HG03520 (cell line): ENCODE measurements at regions not wholly inside any gene's neighbourhood (a gene's known extent, or its start where the extent isn't known, plus 50 kb on each side); places are given as distances from the start of the nearest gene placed in this dataset.

Experiments
- ATAC-seq: cut with Tn5 transposase; IDR thresholded peaks from one replicate; pipeline ENCODE4 v1.9.1; 2021; ENCODE audit warnings: mild to moderate bottlenecking, moderate library complexity; ENCODE audit not compliant: unreplicated experiment

DNA sequence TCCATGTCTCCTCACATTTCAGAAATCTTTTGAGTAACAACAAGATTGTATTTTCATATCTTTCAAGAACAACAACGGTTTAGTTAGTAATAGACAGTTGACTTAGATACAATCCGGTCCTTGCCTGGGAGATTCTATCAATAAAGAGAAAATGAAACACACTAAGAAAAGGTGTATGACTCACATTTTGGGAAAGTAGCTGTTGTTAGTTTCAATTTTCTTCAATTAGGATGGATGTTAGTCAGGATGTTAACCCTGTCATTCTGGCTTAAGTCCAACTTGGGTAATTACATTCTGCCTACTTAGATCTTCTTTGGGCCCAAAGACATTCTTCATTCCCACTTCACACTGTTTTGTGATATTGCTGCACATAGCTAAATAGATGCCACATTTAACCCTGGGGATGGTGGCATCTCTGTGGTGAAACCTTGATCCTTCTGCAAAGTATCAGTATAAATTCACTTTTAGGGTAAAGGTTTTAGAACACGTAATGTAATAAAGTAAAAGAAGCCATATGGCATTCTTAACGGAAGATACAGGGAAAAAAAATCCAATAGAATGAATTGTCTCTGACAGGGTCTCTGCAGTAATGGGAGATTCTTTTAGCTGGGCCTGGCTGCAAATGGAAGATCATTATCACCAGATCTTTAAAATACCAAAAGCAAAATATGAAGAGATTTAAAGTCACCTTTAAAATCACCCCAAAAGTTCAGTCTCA lies 365.5 kb downstream of the FIGN start:
- ATAC-seq, result no peak

DNA sequence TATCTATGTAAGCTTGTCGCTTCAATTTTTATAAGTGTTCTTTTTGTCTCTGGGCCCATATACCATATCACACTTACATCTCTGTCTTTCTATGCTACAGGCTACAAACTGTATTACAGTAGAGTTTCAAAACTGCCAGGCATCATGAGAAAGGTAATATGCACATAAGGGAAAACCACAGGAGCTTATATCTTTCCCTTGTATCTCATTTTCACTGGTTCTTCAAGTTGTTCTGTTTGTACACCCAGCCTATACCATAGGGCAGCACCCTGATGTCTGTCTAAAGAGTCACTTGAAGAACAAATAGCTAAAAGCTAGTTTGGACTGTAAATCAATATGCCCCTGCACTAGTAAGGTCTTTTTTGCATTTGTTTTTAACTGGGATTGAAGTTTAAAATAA lies 366.7 kb downstream of the FIGN start:
- ATAC-seq, result no peak

- no peak for ATAC-seq
Measured at GRCh38 chr2:163368655-163369054, 367.2 kb downstream of the FIGN start.

DNA sequence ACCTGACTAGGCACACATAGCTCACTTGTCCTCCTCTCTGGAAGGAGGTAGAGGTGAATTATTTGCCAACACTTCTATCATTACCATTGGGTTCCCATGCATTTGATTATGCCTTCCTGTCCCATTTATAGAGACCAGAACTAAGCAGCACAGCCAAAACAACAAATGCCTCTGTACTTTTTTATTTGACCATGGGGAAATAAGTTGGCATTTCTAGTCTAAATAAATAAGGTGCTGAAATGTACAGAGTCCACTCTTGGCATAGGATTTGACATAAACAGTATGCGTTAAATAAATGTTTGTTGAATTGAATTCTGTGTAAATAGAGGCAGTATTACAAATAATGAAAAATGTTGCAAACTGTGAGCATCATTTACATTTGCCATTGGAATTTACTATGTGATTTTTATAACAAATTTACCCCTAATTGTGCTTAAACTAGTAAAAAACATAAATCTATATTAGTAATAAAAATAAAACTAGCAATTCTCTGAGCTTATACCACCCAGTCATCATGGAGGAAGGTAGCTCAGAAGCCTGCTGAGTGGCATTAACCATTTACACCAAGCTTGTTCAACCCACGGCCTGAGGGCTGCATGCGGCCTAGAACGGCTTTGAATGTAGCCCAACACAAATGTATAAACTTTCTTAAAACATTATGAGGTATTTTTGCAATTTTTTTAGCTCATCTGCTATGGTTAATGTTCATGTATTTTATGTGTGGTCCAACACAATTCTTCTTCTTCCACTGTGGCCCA lies 367.8 kb downstream of the FIGN start:
- ATAC-seq, result no peak

DNA sequence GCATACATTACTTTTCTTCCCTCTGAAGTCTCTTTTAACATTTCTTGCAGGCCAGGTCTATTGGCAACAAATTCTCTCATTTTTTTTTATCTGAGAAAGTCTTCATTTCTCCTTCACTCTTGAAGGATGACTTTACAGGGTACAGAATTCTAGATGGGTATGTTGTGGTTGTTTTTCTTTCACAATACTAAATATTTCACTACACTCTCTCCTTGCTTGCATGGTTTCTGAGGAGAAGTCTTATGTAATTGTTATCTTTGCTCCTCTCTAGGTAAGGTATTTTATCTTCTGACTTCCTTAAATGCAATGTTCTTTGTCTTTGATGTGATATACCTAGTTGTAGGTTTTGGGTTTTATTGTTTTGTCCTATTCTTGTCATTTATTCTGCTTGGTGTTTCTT lies 371.1 kb downstream of the FIGN start:
- no peak for ATAC-seq

GRCh38 chr2:163353551-163353950 lies 382.3 kb downstream of the FIGN start:
- no peak for ATAC-seq

DNA sequence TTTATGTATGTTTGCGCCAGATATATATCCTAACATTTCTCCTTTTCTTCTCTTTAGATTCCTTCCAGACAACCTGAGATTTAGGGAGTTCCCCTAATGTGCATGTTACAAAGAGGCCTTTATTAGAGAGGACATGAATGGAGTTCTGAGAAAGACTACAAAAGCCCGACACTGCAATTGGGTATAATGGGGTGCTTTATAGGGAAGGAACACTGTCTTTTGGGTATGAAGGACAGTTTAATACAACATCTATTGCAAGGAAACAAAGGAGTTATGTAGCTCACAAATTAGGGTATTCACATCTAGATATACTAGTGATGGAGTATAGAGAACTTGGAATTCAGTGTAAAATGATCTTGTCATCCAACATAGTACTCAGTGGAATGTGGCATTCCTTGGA lies 383.8 kb downstream of the FIGN start:
- no peak for ATAC-seq

DNA sequence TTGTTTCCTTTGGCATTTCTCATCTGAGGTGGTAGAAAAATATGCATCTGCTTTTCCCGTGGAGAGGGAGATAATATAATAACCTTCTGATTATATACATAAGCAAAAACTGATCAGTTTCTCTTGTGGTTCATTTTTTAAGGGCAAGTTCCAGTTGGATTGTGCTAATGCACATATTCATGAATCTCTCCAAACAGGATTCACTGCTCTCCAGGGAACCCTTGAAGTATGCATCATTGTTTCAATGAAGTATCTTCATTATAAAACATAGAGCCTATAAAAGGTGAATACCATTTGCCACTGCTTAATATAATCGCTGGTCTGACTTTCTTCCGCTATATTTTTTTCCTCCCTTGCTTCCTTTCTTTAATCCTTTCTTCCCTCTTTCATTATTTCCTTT lies 384.7 kb downstream of the FIGN start:
- ATAC-seq, result no peak

- no peak for ATAC-seq
Measured at GRCh38 chr2:163348857-163349380, 386.9 kb downstream of the FIGN start.

DNA sequence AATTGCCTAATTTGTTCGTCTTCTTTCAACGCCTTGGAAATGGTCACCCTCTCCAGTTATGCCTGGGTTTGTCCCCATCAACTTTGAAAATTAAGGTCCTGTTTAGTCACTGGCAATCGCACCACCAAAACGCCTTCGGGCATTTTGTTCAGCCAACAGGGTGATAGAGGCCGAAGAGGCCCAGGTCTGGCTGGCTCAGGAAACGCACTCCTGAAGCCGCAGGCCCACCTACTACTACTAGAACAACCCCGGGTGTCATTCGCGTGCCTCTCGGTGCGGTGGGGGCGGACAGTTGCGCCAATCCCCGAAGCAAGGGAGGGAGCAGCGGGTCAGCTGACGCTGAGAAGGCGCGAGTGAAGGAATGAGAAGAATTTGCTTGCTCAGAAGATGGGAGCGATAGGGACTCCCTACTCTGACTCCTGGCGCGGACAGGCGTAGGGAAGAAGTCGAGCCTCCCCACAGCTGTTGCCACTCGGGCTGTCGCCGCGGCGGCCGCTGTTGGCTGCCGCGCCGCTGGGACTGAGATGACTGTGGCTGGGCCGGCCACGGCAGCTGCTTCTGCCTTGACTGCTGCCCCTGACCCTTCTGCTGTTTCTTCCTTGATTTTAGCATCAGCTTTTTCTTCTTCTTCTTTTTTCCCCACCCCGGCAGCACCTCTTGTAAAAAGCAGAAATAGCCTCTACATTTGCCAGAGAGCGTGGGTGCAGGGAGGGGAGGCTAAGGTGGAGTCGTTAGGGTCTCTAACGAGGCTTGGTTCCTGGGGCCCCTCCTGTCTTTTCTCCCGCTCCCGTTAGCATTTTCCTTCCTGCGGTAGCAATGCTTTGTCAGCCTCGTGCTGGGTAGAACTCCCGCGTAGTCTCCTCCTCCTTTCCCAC lies 387.6 kb downstream of the FIGN start:
- ATAC-seq, result peak; percentile 41

GRCh38 chr2:163345795-163346573 lies 389.8 kb downstream of the FIGN start:
- ATAC-seq, result peak; percentile 69

DNA sequence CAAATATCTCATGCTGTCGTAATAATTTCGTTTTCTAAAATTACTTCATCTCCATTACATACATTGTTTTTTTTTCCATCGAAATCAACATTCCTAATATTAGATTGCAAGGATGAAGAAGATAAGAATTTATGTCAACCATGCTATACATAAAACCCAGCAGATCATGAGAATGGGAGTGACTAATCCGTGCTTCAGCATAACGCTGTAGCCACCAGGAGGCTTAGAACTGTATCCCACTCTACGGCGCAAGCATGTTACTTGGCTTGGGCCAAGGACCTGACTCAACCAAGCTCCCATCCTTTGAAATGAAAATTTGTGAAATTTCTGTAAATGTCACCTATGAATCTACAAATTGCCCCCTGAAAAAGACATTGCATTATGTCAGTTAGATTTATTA lies 392.5 kb downstream of the FIGN start:
- ATAC-seq, result no peak

DNA sequence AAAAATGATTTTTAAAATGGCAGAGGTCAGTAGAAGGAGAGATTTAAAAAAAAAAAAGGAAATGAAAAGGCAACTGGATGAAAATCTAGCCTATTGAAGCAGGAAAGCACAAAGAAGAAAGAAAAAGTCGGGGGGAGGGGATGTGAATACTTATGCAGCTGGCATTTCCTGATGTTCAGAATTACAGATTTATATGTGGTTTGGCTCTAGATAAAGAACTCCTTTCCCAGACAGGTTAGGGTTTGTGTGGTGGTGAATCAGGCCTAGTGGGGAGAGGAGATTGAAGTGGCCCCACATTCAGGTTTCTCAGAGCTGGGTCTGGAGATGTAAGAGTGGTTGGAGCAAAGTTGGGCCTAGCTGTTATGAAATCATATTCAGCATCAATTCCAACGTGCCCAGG lies 394.4 kb downstream of the FIGN start:
- ATAC-seq, result no peak

GRCh38 chr2:163338270-163338669 lies 397.5 kb downstream of the FIGN start:
- ATAC-seq, result no peak

GRCh38 chr2:163324677-163325076 lies 411.1 kb downstream of the FIGN start:
- ATAC-seq, result no peak

- no peak for ATAC-seq
Measured at GRCh38 chr2:163319006-163319405, 416.8 kb downstream of the FIGN start.

GRCh38 chr2:163314712-163315111 lies 421.1 kb downstream of the FIGN start:
- ATAC-seq, result no peak

DNA sequence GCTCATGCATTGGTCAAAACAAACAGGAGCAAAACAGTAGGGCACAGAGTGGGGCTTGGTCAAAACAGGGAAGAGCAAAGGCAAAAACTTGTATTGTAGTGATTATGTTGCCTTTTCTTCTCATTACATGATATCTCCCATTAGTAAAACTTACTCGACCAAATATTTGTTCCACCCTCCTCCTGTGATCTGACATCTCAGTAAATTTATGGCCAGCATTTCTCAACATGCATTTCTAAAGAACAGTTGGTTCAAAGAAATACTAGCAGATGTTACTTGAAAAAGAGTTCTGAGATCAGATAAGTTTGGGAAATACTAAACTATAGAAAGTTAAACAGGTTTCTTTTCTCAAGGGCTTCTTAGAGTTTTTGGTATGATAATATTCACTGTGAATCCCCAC lies 423.1 kb downstream of the FIGN start:
- ATAC-seq, result no peak

DNA sequence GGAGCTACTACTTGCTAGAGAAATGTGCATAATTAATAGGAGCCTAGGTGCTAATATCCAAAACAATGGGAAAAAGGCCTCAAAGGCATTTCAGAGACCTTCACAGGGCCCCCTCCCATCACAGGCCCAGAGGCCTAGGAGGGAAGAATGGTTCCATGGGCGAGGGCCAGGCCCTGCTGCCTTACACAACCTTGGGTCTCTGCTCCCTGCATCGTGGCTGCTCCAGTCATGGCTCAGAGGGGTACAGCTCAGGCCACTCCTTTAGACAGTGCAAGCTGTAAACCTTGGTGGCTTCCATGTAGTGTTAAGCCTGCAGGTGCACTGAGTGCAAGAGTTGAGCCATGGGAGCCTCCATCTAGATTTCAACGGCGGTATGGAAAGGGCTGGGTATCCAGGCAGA lies 429.2 kb downstream of the FIGN start:
- ATAC-seq, result no peak

DNA sequence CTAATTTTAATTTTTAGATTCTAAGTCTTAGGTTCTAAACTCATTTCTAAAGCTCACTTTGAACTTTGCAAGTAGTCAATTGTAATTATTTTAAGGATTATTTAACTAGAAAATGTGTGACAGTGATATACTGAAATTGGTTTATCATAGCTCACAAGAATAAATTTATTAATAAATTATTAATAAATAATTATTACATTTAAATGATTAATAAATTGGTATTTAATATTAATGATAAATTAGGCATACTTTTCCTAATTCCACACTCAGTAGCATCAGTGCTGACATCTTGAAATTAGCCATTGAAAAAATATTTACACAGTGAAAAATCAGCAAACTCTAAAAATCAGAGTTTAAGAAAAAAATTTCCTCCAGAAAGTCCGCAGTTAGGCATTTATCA lies 433.7 kb downstream of the FIGN start:
- ATAC-seq, result no peak

DNA sequence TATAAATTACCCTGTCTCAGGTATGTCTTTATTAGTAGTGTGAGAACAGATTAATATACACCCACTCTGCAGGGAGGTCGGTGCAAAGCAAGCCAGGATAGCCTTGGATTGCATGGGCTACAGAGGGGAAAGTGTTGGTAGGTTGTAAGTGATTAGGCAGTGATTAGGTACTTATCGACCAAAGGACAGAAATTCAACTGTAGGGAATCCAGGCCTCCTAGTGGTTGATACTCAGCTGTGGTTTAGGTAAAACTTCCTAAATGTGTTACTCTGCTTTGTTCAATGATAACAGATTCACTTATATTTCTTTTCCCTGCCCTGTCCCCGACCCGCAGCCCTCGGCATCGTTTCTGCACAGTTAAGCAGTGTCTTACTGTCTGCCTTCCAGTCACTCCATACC lies 444.0 kb downstream of the FIGN start:
- no peak for ATAC-seq
